Smooth muscle cell (in vitro differentiated cells): ENCODE measurements at regions not wholly inside any gene's neighbourhood (a gene's known extent, or its start where the extent isn't known, plus 50 kb on each side); places are given as distances from the start of the nearest gene placed in this dataset.
A peak's percentile ranks its signal among the peaks of the same experiment; 100 is the strongest.
"Not testable (repeated sequence)": the region's sequence is repeated elsewhere in the genome, so short reads cannot be mapped to it uniquely, and the experiment has no call there.

Source experiments
- DNase-seq: peaks from one replicate; lab custom pipeline; 2025; ENCODE audit not compliant: unreplicated experiment; lab: John Stamatoyannopoulos, UW
- H2AFZ ChIP-seq: fragments of 200-600 bp; sonication (generic); 2 replicates; pipeline ENCODE4 v1.6.0; 2016; ENCODE audit warnings: antibody characterized with exemption, low read depth, mild to moderate bottlenecking
- H3F3A ChIP-seq: fragments of 200-600 bp; sonication (generic); 2 replicates; pipeline ENCODE4 v1.6.0; 2017; ENCODE audit warnings: antibody characterized with exemption, low read depth
- H3K27ac ChIP-seq: fragments of 200-600 bp; sonication (generic); 2 replicates; pipeline ENCODE4 v1.5.1; 2016; ENCODE audit warnings: low read depth, mild to moderate bottlenecking
- H3K27me3 ChIP-seq: fragments of 200-600 bp; sonication (generic); 2 replicates; pipeline ENCODE4 v1.6.1; 2016; ENCODE audit warnings: low read depth, mild to moderate bottlenecking
- H3K36me3 ChIP-seq: fragments of 200-600 bp; sonication (generic); 2 replicates; pipeline ENCODE4 v1.5.1; 2016; ENCODE audit warnings: low read depth
- H3K4me1 ChIP-seq: fragments of 200-600 bp; sonication (generic); 2 replicates; pipeline ENCODE4 v1.5.1; 2016; ENCODE audit warnings: low read depth
- H3K4me2 ChIP-seq: fragments of 200-600 bp; sonication (generic); 2 replicates; pipeline ENCODE4 v1.6.0; 2016; ENCODE audit warnings: mild to moderate bottlenecking
- H3K4me3 ChIP-seq: fragments of 200-600 bp; sonication (generic); 2 replicates; pipeline ENCODE4 v1.5.1; 2016; ENCODE audit warnings: mild to moderate bottlenecking
- H3K79me2 ChIP-seq: fragments of 200-600 bp; sonication (generic); 2 replicates; pipeline ENCODE4 v1.6.0; 2016; ENCODE audit warnings: low read depth, mild to moderate bottlenecking
- H3K9ac ChIP-seq: fragments of 200-600 bp; sonication (generic); 2 replicates; pipeline ENCODE4 v1.6.0; 2016; ENCODE audit warnings: low read depth
- H3K9me3 ChIP-seq: fragments of 200-600 bp; sonication (generic); replicated peaks from 2 replicates; pipeline ENCODE4 v1.5.1; 2016; ENCODE audit warnings: low read depth
- H4K20me1 ChIP-seq: fragments of 200-600 bp; sonication (generic); 2 replicates; pipeline ENCODE4 v1.6.0; 2016; ENCODE audit warnings: low read depth
- CTCF ChIP-seq: fragments of 200-600 bp; sonication (generic); IDR thresholded peaks from 2 replicates; pipeline ENCODE4 v1.5.1; 2017; ENCODE audit warnings: borderline replicate concordance, mild to moderate bottlenecking, antibody characterized with exemption; ENCODE audit not compliant: insufficient read depth, poor library complexity, severe bottlenecking
- WGBS: methylation state at CpG from one replicate; pipeline ENCODE4 v1.1.7; 2016; ENCODE audit warnings: low lambda C conversion rate; 5-methylcytosine and 5-hydroxymethylcytosine counted together

- no peaks in the 10 kb centered on the region for H3K79me2 ChIP-seq
- no peaks in the 10 kb centered on the region for H3K36me3 ChIP-seq
- H3K9me3 ChIP-seq, result no peaks in the 10 kb centered on the region
- H3K4me1 ChIP-seq, result peaks cover 43% of the 10 kb centered on the region
- H3K27ac ChIP-seq, result peak overlapping the region; percentile 51
- TF ChIP-seq CTCF, result no peak
- no peak for DNase-seq
- 46% methylated on average over 4 of the region's 4 CpGs for WGBS
- peak overlapping the region; percentile 51 for H3K4me2 ChIP-seq
- H3F3A ChIP-seq, result peaks cover 13% of the 10 kb centered on the region
- H3K4me3 ChIP-seq, result no peak overlapping the region
- no peaks in the 10 kb centered on the region for H3K27me3 ChIP-seq
- no peak overlapping the region for H2AFZ ChIP-seq
- no peaks in the 10 kb centered on the region for H4K20me1 ChIP-seq
- H3K9ac ChIP-seq, result no peak overlapping the region
These were observed 127.9 kb downstream of the EVA1A start for GRCh38 chr2:75432761-75433361.

GRCh38 chr2:75431763-75432162 is 129.0 kb downstream of the EVA1A start:
- 68% methylated on average over 1 of the region's 1 CpG for WGBS
- no peak for DNase-seq
- H3K79me2 ChIP-seq, result no peaks in the 10 kb centered on the region
- no peaks in the 10 kb centered on the region for H3K36me3 ChIP-seq
- no peak for TF ChIP-seq CTCF
- H3K4me1 ChIP-seq, result peaks cover 43% of the 10 kb centered on the region
- H3F3A ChIP-seq, result peaks cover 13% of the 10 kb centered on the region
- no peaks in the 10 kb centered on the region for H3K27me3 ChIP-seq
- peak overlapping the region; percentile 51 for H3K4me2 ChIP-seq
- no peak overlapping the region for H3K4me3 ChIP-seq
- H2AFZ ChIP-seq, result no peak overlapping the region
- H4K20me1 ChIP-seq, result no peaks in the 10 kb centered on the region
- no peaks in the 10 kb centered on the region for H3K9me3 ChIP-seq
- peak overlapping the region; percentile 51 for H3K27ac ChIP-seq
- no peak overlapping the region for H3K9ac ChIP-seq

- no peak for DNase-seq
- Histone ChIP-seq H3F3A (peaks cover 13% of the 10 kb centered on the region), H4K20me1 (no peaks in the 10 kb centered on the region), H3K79me2 (no peaks in the 10 kb centered on the region), H3K9ac (no peak overlapping the region), H3K4me1 (peaks cover 43% of the 10 kb centered on the region), H3K27me3 (no peaks in the 10 kb centered on the region), H3K27ac (peak overlapping the region; percentile 51), H3K36me3 (no peaks in the 10 kb centered on the region), H3K9me3 (no peaks in the 10 kb centered on the region), H3K4me2 (peak overlapping the region; percentile 51), H2AFZ (no peak overlapping the region), H3K4me3 (no peak overlapping the region)
- no peak for TF ChIP-seq CTCF
- WGBS, result 67% methylated on average over 1 of the region's 1 CpG
These were observed 129.5 kb downstream of the EVA1A start for GRCh38 chr2:75431276-75431675.

GRCh38 chr2:75430449-75430848 is 130.3 kb downstream of the EVA1A start:
- H3K9ac ChIP-seq, H3K79me2 ChIP-seq, H3K9me3 ChIP-seq, H3K27ac ChIP-seq, H3K27me3 ChIP-seq, H3K36me3 ChIP-seq, H3K4me3 ChIP-seq, H3K4me2 ChIP-seq, DNase-seq, H4K20me1 ChIP-seq, H2AFZ ChIP-seq: not testable (repeated sequence)
- Histone ChIP-seq H3F3A (peaks cover 13% of the 10 kb centered on the region), H3K4me1 (peaks cover 43% of the 10 kb centered on the region)
- WGBS, result 51% methylated on average over 4 of the region's 4 CpGs
